ENCODE measurements at regions not wholly inside any gene's neighbourhood (a gene's known extent, or its start where the extent isn't known, plus 50 kb on each side); places are given as distances from the start of the nearest gene placed in this dataset.

GRCh38 chr7:17697128-17697881 lies 243.0 kb downstream of the SNX13 start:
- TF ChIP-seq CTCF (IDR thresholded peaks at IDR 0.05; ENCODE audit: low read depth, low read length): no peak
- no peak for TF ChIP-seq EZH2phosphoT487 (IDR thresholded peaks at IDR 0.05; ENCODE audit: low read depth)
